GM19395 (cell line): ENCODE measurements at regions not wholly inside any gene's neighbourhood (a gene's known extent, or its start where the extent isn't known, plus 50 kb on each side); places are given as distances from the start of the nearest gene placed in this dataset.
"Not testable (repeated sequence)": the region's sequence is repeated elsewhere in the genome, so short reads cannot be mapped to it uniquely, and the experiment has no call there.

ENCODE experiments used
- ATAC-seq: cut with Tn5 transposase; IDR thresholded peaks from one replicate; pipeline ENCODE4 v1.9.1; 2021; ENCODE audit warnings: mild to moderate bottlenecking, moderate library complexity; ENCODE audit not compliant: unreplicated experiment

DNA sequence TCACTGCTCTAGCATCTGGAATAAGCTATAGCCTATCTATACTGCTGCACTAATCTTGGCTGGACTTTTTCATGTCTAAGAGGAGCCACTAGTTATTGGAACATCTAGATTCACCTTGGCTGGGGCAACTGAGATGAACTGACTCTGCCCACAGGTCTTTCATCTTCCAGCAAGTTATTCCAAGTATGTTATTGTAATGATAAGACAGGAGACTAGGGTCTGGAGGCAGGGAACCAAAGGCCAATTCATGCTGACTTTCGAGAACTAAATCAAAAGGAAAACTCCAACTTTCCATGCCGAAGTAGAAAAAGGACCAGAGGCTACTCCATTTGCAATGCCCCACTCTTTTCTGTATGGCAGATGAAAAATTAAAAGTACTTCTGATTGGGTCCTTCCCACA, 1243.0 kb upstream of the RAG2 start:
- no peak for ATAC-seq

DNA sequence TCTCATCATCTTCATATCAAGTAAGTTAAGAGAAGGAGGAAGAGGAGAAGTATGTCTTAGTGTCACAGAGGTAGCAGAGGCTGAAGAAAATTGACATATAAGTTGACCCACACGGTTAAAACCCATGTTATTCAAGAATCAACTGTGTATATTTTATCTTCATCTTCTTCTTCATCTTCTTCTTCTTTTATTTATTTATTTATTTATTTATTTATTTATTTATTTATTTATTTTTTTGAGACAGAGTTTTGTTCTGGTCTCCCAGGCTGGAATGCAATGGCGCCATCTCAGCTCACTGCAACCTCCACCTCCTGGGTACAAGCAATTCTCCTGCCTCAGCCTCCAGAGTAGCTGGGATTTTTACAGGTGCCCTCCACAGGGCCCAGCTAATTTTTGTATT, 1242.3 kb upstream of the RAG2 start:
- ATAC-seq: not testable (repeated sequence)

DNA sequence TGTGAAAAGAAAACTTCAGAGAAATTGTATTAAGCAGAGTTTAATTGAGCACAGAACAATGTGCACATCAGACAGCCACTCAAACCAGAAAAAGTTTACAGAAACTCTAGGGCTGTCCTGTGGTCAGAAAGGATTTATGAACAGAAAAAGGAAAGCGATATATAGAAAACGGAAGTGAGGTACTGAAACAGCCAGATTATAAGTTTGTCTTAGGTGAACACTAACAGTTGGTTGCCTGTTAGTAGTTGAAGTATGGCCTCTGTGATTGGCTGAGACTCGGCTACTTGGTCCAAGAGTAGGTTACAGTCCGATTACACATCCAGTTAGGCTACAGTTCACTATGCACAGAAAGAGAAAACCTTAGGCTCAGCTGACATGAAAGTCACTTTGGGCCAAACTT, 1232.5 kb upstream of the RAG2 start:
- ATAC-seq: no peak

DNA sequence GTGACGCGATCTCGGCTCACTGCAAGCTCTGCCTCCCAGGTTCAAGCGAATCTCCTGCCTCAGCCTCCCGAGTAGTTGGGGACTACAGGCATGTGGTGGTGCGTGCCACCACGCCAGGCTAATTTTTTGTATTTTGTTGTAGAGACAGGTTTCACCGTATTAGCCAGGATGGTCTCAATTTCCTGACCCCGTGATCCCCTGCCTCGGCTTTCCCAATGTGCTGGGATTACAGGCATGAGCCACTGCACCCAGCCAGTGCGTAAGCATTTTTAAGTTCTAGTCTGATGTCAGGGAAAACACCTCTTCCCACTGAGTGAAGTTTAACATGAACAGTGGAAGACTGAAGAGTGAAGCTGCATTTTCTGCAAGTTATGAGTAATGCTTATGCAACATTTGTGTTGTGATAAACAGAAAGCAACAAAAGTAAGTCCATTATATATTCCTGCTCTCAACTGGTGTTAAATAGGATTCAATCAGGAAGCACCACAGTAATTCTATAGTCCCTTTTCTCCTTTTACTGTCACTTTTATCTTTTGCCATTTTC, 1219.8 kb upstream of the RAG2 start:
- no peak for ATAC-seq

DNA sequence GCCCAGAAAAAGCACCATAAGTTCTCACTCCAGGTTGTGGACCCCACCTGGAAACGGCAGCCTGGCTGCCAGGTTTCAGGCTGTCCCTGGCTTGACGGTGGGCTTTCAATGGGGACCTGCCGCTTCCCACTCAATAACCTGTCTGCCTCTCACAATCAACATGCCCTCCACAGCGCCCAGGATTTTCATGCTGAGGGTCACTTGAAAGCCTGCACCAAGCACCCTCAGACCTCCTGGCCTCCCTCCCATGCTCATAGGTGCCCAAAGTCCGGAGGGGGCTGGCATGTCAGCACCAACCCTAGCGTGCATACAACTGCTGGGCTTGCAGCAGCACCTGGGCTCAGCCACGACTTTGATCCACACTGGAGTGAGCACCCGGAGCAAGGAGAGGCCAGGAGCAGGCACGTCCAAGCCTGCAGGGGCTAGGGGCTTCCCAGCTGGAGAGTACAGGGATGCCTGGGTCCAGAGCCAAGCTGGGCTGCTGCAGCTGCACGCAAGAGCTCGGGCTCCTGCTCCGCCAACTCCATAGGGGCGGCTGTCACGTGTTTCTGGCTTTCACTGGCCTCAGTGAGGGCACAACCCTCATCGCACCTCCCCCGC, 1214.3 kb upstream of the RAG2 start:
- no peak for ATAC-seq

DNA sequence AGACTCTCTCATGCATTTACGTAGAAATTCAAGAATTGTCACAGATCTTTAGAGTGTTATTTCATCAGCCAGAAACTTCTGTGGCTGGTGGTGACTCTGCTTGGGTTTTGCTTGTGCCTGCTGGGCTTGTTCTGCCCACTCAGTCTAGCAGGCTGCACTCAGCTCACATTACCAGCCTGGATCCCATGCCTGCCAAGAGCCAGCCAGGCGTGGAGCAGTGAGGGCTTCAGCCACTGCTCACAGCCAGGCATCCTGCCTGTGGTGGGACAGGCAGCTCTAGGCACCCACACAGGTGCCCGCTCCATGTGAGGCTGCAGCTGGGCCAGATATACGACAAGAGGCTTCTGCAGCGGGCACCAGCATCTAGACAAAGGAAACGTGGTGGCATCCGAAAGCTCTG, 1213.3 kb upstream of the RAG2 start:
- ATAC-seq: no peak

DNA sequence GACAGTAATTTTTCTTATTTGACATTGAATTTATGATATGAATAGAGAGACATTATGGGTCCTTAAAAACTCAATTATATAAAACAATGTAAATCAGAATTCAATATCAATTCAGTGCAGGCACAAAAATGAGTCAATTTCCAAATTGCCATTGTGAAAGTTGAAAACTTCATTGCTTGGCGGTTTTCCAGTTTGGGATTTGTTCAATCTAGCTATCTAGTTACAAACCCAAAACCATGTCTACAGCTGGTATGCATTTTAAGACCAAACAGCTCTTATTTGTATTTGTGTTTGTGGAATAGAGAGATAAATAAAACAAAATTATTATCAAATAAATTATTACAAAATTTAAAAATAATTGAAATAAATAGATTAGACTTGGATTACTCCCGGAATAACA, 1206.6 kb upstream of the RAG2 start:
- no peak for ATAC-seq

DNA sequence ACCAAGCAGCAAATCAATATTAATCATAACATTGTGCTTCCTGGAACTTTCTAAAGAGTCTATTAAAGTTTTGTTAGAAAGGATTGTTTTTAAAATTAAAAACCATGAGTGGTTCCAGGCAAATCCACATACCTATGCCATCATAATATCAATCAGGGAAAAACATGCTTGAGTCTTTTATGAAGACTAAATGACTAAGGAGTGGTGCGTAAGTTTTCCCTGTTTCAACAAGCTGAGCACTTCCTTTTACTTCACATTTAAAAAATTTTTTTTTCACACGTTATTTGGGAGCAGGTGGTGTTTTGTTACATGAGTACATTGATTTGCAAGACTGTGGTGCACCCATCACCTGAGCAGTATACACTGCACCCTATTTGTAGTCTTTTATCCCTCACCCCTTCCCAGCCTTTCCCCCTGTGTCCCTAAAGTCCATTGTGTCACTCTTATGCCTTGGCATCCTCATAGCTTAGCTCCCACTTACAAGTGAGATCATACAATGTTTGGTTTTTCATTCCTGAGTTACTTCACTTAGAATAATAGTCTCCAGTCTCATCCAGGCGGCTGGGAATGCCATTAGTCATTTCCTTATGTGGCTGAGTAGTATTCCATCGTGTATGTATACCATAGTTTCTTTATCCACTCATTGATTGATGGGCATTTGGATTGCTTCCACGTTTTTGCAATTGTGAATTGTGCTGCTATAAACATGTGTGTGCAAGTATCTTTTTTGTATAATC, 1190.3 kb upstream of the RAG2 start:
- no peak for ATAC-seq

DNA sequence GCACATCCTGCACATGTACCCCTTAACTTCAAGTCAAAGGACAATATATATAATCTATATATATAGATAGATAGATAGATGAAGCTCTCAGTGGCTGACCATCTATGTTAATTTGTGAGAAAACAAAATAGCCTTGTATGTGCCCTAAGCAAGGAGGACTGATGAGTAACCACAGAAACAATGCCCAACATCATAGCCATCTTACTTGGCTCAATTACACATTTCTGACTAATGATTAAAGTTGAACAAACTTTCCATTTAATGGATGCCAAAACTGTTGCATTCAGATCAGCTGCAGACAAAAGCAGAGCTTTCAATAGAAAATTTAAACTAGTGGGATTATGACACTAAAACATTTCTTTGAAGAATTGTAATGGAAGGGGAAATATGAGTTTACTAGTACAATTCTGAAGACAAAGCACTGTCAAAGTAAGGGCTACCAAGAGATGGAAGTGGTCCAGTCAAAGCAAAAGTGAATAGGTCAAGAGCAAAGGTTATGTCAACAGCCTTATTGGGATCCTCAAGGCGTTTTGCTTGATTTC, 1188.2 kb upstream of the RAG2 start:
- ATAC-seq: no peak

DNA sequence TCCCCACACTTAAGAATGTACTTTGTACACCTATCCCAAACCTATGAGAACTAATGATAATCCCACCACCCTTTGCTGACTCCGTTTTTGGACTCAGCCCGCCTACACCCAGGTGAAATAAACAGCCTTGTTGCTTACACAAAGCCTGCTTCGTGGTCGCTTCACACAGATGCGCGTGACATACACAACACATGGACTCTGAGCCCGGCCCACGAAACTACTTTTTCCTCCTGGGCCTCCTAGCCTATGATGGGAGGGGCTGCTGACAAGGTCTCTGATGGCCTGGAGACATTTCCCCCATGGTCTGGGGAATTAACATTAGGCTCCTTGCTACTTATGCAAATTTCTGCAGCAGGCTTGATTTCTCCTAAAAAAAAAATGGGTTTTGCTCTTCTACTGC, 1176.4 kb upstream of the RAG2 start:
- no peak for ATAC-seq

DNA sequence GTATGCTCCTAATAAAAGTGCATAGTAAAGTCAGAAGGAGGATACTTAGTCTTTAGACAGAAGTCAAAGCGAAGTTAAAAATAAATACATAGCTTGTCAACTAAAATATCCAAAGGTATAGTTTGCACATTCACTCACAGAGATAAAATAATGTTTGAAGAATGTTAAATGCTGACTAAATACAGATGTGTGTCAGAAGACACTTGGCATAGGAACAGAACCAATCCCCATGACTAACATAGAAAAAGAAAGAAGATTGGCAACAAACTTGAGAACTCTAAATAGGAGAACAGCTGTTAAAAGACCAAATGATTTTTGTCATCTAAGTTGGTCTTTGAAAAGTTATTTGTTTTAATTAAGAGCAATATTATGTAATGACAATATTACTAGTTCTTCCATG, 1172.1 kb upstream of the RAG2 start:
- no peak for ATAC-seq

DNA sequence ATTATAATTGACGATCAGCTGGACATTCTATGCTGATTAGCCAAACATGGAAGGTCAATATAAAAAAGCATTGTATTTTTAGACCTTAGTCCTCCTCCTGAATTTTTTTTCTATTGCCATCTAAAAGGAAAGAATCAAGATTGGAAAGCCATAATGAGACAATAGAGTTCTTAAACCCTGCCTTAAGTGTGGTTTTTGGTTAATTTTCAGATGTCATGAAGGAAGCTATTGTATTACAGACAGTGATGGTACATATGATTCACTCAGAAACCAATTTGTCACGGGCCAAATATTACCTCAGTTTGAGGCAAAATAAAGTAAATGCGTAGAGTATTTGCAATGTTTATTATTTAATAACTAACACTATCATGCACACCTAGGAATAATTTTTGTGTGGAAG, 1164.0 kb upstream of the RAG2 start:
- no peak for ATAC-seq

DNA sequence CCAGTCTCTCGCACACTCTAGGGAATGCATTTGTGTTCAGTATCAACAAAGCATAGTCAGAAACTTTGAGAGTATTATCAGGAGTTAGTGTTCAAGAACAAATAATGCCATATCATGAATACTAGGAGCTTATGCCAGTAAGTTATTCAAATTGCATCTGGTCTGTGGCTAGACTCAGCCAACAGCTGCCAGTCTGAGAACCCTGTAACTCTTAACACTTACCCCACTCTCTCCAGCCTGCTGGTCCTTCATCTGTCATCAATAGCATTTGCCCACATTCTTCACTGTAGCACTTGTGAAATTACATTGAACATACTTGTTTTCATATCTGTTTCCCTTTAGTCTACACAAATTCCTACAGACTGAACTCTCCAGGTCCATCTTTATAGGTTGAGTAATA, 1157.5 kb upstream of the RAG2 start:
- ATAC-seq: no peak

DNA sequence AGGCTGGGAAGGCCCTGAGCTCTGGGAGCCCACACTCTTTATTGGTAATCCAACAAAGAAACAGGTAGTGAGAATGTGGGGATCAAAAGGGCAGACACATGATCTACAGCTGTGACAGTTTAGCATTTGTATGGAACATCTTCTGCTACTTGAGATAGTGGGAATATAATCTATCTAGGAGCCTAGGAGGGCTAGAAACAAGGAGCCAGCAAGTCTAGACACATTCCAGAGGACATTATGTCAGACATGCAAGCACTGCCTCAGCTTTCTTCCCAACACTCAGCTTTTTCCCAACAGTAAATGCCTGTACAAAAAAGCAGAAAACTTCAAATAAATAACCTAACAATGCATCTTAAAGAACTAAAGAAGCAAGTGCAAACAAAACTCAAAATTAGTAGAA, 1150.6 kb upstream of the RAG2 start:
- no peak for ATAC-seq

DNA sequence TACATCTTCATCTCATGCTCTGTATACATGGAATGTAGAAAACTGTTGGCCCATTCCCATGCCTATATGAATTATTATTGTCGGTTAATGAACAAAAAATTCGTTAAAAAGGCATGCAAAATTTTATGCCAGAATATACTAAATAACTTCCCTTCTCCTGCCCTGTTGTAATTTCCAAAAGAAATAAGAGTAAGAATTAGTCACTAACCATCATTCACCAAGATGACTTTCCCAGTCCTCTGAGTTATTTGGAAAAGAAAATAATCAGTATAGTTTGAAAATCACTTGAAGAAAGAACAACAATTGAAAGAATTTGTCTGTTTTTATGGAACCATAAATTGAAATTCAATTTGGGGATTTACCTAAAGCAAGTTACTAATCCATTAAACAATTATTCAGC, 1149.1 kb upstream of the RAG2 start:
- ATAC-seq: no peak

DNA sequence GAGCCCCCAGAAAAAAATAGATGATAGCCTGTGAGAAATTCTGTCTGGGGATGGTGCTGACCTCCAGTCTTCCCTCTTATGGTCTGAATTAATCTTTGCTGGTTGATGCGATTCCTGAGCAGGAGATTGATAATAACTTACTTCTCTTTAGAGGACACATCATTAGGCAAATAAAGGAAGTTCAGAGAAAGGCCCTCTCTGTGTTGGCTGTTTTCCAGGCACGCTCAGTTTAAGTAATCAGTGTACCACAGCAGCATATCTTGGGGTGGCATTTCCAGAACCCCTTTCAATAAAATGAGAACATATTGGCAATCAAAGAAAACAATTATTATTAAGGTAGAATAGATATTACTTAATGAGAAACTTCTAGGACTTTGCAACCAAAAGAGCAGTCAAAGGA, 1129.3 kb upstream of the RAG2 start:
- no peak for ATAC-seq

DNA sequence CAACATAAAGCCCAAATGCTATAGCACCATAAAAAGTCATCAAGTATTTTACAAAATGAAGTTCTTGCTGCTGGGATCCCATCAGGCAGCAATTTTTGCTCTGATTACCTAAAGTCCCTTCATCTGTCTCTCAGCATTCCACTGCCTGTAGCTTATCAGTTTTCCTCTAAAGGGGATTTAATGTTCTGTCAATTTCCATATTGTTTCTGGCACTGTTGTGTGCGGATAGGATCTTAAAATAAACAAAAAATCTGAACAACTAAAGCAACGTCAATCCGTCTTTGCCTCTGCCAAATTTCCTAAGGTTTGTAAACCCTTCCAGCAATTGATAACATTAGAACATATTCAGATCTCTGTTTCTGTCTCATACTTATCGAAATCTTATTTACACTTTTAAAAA, 1126.3 kb upstream of the RAG2 start:
- ATAC-seq: no peak

DNA sequence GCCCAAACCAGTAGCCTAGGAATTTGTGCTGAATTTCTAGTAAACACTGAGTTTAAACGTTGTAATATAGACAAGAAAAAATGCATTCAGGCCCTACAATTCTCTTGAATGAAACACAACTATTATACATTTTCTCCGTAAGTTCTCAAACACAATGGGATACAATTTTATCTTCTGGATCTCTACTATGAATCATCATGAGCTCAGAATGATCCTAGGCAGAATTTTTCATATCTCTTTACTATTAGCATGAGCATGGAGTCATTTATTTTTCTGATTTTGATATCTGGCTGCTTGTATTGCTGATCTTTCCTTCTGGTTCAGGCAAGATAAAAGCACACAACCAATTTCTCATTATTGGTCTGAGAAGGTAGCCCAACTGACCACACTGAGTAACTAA, 1123.4 kb upstream of the RAG2 start:
- no peak for ATAC-seq

DNA sequence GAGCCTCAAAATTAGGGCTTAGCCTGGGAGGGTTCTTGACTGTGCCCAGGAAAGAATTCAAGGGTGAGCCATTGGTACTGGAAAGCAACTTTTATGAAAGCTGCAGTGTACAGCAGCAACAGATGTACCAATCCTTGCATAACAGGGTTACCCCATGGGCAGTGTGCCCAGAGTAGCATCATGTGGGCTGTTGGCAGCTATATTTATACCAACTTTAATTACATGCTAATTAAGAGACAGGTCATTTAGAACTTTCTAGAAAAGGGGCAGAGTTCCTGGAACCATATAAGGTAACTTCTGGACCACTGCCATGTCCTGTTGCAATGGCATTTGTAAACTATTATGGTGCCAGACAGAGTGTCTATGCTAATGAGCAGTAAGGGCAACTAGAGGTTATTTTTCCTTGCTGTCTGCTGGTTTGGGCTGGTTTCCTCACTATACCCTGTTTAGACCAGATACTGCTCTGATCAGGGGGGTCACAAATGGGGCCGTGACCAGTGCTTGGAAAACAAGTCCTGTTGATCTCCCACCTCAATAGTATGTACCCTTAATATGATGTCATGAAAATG, 1120.5 kb upstream of the RAG2 start:
- no peak for ATAC-seq

DNA sequence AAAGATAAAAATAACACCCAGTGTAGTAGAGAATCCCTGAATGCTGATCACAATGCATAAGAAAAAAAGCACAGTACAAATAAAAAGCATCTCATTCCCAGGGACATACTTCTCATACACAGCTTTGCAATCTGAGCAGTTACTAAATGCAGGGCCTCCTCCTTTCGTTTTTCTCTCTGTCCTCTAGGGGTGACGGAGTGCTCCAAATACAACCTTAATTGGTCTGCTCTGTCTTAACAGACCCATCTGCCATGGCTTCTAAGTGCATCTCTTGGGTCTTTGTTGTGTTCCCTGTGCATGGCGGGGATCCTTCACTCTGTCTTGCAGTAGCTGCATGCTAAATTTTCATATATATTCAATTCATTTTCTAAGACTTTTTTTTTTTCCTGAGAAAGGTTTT, 1114.2 kb upstream of the RAG2 start:
- ATAC-seq: no peak

DNA sequence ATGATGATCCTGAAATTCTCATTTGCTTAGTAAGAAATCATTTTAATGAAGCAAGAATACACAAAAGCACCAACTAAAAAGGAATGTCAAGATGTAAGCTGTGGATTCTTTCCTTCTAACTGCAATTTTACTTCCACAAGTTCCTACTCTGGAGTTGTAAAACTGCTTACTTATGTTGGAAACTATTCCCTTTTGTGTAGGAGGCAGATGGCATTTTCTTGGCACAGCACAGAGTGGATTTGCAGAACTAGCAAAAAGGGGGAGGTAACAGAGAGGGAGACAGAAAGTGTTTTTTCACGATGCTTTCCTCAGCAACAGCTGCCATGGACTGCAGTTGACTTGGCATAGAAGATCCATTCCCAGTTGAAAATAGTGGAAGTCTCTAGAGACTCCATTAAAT, 1112.0 kb upstream of the RAG2 start:
- no peak for ATAC-seq

DNA sequence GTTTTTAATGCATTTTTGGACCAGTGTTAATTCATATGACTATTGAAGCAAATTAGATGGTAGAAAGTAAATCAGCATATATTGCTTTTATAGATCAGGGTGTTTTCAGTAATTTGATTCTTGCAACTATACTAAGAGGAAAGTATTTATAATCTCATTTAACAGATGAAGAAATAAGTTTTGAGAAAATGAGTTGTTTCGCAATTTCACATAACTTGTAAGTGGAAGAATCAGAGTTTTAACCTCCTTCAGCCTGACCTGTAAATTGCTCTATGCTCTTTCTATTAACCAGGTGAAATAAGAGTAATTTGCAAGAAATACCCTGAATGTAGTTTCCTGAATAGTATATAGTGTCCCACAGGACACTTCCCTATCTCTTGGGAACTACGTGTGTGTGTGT, 1106.8 kb upstream of the RAG2 start:
- ATAC-seq: no peak
